Mesothelial cell of epicardium (in vitro differentiated cells): ENCODE measurements at regions not wholly inside any gene's neighbourhood (a gene's known extent, or its start where the extent isn't known, plus 50 kb on each side); places are given as distances from the start of the nearest gene placed in this dataset.

Source experiments
- DNase-seq, 2 experiments: peaks; one replicate each; pipeline ENCODE4 v3.0.0; 2021; ENCODE audit warnings: low spot score in 2 of 2; ENCODE audit not compliant: unreplicated experiment in 2 of 2
- H3K27ac Mint-ChIP-seq: 2 replicates; pipeline ENCODE4 v1.8.0; 2021; ENCODE audit warnings: mixed read lengths
- H3K27me3 Mint-ChIP-seq: 2 replicates; pipeline ENCODE4 v1.8.0; 2021; ENCODE audit warnings: low read depth, mixed read lengths
- H3K36me3 Mint-ChIP-seq: 2 replicates; pipeline ENCODE4 v1.8.0; 2021; ENCODE audit warnings: mixed read lengths
- H3K4me1 Mint-ChIP-seq: 2 replicates; pipeline ENCODE4 v1.8.0; 2021; ENCODE audit warnings: mixed read lengths
- H3K4me3 Mint-ChIP-seq: 2 replicates; pipeline ENCODE4 v1.8.0; 2021; ENCODE audit warnings: mild to moderate bottlenecking, moderate library complexity, mixed read lengths
- H3K9me3 Mint-ChIP-seq: 2 replicates; pipeline ENCODE4 v1.8.0; 2021; ENCODE audit warnings: mixed read lengths
- CTCF ChIP-seq: fragments of 200-600 bp; sonication (generic); IDR thresholded peaks from one replicate; pipeline ENCODE4 v1.5.0; 2021; ENCODE audit warnings: antibody characterized with exemption; ENCODE audit not compliant: unreplicated experiment

- Mint-ChIP-seq H3K27ac (no peak overlapping the region), H3K36me3 (no peaks in the 10 kb centered on the region), H3K4me1 (no peaks in the 10 kb centered on the region), H3K9me3 (peaks cover 16% of the 10 kb centered on the region), H3K27me3 (peaks cover 32% of the 10 kb centered on the region), H3K4me3 (no peak overlapping the region)
- no peak for DNase-seq
- TF ChIP-seq CTCF = no peak
These were observed 93.9 kb downstream of the MATN1 start for GRCh38 chr1:30629501-30629900.

GRCh38 chr1:30627994-30628393, 95.4 kb downstream of the MATN1 start:
- no peaks in the 10 kb centered on the region for H3K36me3 Mint-ChIP-seq
- no peak for TF ChIP-seq CTCF
- H3K27ac Mint-ChIP-seq = no peak overlapping the region

GRCh38 chr1:30627206-30627605, 96.2 kb downstream of the MATN1 start:
- H3K9me3 Mint-ChIP-seq = peaks cover 33% of the 10 kb centered on the region
- H3K27me3 Mint-ChIP-seq = peaks cover 24% of the 10 kb centered on the region
- no peak for TF ChIP-seq CTCF
- DNase-seq = no peak
- H3K36me3 Mint-ChIP-seq = no peaks in the 10 kb centered on the region
- no peaks in the 10 kb centered on the region for H3K4me1 Mint-ChIP-seq
- no peak overlapping the region for H3K27ac Mint-ChIP-seq
- H3K4me3 Mint-ChIP-seq = no peak overlapping the region

More at GRCh38 chr1:30627994-30628393, 95.4 kb downstream of the MATN1 start:
- Mint-ChIP-seq H3K9me3 (peaks cover 29% of the 10 kb centered on the region), H3K27me3 (peaks cover 29% of the 10 kb centered on the region), H3K4me3 (no peak overlapping the region), H3K4me1 (no peaks in the 10 kb centered on the region)
- no peak for DNase-seq

- no peak for DNase-seq
- H3K4me1 Mint-ChIP-seq = no peaks in the 10 kb centered on the region
- peaks cover 17% of the 10 kb centered on the region for H3K27me3 Mint-ChIP-seq
- H3K27ac Mint-ChIP-seq = no peak overlapping the region
- H3K9me3 Mint-ChIP-seq = peaks cover 34% of the 10 kb centered on the region
- H3K36me3 Mint-ChIP-seq = no peaks in the 10 kb centered on the region
- no peak for TF ChIP-seq CTCF
- H3K4me3 Mint-ChIP-seq = no peak overlapping the region
These were observed 100.0 kb downstream of the MATN1 start for GRCh38 chr1:30623431-30623830.

- H3K27me3 Mint-ChIP-seq = peaks cover 24% of the 10 kb centered on the region
- peaks cover 18% of the 10 kb centered on the region for H3K9me3 Mint-ChIP-seq
- H3K27ac Mint-ChIP-seq = no peak overlapping the region
- DNase-seq = no peak
- H3K4me3 Mint-ChIP-seq = no peak overlapping the region
- TF ChIP-seq CTCF = no peak
- no peaks in the 10 kb centered on the region for H3K4me1 Mint-ChIP-seq
- H3K36me3 Mint-ChIP-seq = no peaks in the 10 kb centered on the region
These were observed 103.8 kb downstream of the MATN1 start for GRCh38 chr1:30619619-30620018.

- DNase-seq = no peak
- peaks cover 28% of the 10 kb centered on the region for H3K27me3 Mint-ChIP-seq
These were observed 105.0 kb downstream of the MATN1 start for GRCh38 chr1:30618335-30618747.

More at GRCh38 chr1:30618335-30618747, 105.0 kb downstream of the MATN1 start:
- Mint-ChIP-seq H3K36me3 (no peaks in the 10 kb centered on the region), H3K9me3 (peaks cover 8% of the 10 kb centered on the region), H3K4me1 (no peaks in the 10 kb centered on the region), H3K27ac (no peak overlapping the region), H3K4me3 (no peak overlapping the region)
- no peak for TF ChIP-seq CTCF
